ENCODE measurements at regions not wholly inside any gene's neighbourhood (a gene's known extent, or its start where the extent isn't known, plus 50 kb on each side); places are given as distances from the start of the nearest gene placed in this dataset.

- peak in 1 of 2 donors; percentile 21 for TF ChIP-seq CTCF (conservative IDR thresholded peaks at IDR 0.05 in 1 of 2, IDR thresholded peaks at IDR 0.05 in 1 of 2; ENCODE audit: extremely low read depth in 1 of 2, insufficient read depth in 1 of 2, low read depth in 1 of 2, low read length in 2 of 2)
- no peak for TF ChIP-seq EZH2 (IDR thresholded peaks at IDR 0.05; ENCODE audit: borderline replicate concordance, low read length)
These were observed 475.4 kb upstream of the SEL1L start for GRCh38 chr14:82009076-82009475.

All from mammary epithelial cell (primary cell).